OCI-LY3 (cell line): ENCODE measurements at regions not wholly inside any gene's neighbourhood (a gene's known extent, or its start where the extent isn't known, plus 50 kb on each side); places are given as distances from the start of the nearest gene placed in this dataset.

Experiments
- EZH2phosphoT487 ChIP-seq: fragments of 200-600 bp; shearing (Covaris generic); IDR thresholded peaks from 2 replicates; pipeline ENCODE4 v1.6.1; 2018; ENCODE audit warnings: antibody characterized with exemption, mixed run types, low read depth
- TF ChIP-seq, protein P1 (sequence below): fragments of 200-600, 300-600 bp; sonication (generic); IDR thresholded peaks from 2 replicates; pipeline ENCODE4 v1.5.1; 2014; ENCODE audit warnings: antibody characterized with exemption, low read length, low read depth

- TF ChIP-seq, protein P1, sequence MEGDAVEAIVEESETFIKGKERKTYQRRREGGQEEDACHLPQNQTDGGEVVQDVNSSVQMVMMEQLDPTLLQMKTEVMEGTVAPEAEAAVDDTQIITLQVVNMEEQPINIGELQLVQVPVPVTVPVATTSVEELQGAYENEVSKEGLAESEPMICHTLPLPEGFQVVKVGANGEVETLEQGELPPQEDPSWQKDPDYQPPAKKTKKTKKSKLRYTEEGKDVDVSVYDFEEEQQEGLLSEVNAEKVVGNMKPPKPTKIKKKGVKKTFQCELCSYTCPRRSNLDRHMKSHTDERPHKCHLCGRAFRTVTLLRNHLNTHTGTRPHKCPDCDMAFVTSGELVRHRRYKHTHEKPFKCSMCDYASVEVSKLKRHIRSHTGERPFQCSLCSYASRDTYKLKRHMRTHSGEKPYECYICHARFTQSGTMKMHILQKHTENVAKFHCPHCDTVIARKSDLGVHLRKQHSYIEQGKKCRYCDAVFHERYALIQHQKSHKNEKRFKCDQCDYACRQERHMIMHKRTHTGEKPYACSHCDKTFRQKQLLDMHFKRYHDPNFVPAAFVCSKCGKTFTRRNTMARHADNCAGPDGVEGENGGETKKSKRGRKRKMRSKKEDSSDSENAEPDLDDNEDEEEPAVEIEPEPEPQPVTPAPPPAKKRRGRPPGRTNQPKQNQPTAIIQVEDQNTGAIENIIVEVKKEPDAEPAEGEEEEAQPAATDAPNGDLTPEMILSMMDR, result no peak
- no peak for TF ChIP-seq EZH2phosphoT487
Observed at GRCh38 chr4:153988492-153989363, 199.8 kb upstream of the SFRP2 start.
